HFF-Myc (cell line): ENCODE measurements at regions not wholly inside any gene's neighbourhood (a gene's known extent, or its start where the extent isn't known, plus 50 kb on each side); places are given as distances from the start of the nearest gene placed in this dataset.

Experiments used
- DNase-seq: peaks from one replicate; pipeline ENCODE4 v3.0.0-alpha.2; 2011; ENCODE audit warnings: low read depth; ENCODE audit errors: extremely low read depth
- H3K4me3 ChIP-seq: replicated peaks from 2 replicates; pipeline ENCODE4 v1.5.1; 2011; ENCODE audit warnings: low read depth, mild to moderate bottlenecking, control low read depth, low read length
- CTCF ChIP-seq: IDR thresholded peaks from 2 replicates; pipeline ENCODE4 v1.5.1; 2012; ENCODE audit warnings: mild to moderate bottlenecking, low read depth, low read length, control low read depth; ENCODE audit errors: missing control alignments

DNA sequence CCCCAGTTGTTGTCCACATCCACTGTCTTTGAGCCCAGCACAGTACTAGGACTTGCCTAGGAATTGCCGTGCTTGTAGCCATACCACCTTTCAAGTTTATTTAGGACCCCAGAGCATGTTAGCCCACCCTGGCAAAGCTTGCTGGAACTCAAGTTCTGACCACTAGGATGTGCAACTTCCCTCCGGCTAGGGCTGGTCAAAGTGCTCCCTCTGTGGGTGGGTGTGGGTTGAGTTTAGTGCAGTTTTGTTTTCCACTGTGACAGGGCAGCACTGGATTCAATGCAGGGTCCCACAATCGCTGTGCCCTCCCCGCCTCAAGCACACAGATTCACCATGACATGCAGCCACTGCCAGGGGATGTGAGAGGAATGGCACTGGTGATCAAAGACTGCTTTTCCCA, 96.0 kb downstream of the RASGEF1B start:
- DNase-seq, result no peak
- no peak overlapping the region for H3K4me3 ChIP-seq
- TF ChIP-seq CTCF, result peak; percentile 5

DNA sequence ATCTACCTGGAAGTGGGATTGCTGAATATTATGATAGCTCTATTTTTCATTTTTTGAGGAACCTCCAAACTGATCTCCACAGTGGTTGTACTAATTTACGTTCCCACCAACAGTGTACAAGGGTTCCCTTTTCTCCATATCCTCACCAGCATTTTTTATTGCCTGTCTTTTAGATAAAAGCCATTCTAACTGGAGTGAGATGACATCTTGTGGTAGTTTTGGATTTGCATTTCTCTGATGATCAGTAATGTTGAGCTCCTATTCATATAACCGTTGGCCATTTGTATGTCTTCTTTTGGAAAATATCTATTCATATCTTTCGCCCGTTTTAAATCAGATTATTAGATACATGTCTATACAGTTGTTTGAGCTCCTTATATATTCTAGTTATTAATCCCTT, 101.8 kb downstream of the RASGEF1B start:
- DNase-seq, result no peak
- TF ChIP-seq CTCF, result no peak
- no peak overlapping the region for H3K4me3 ChIP-seq

GRCh38 chr4:81366779-81367178, 104.9 kb downstream of the RASGEF1B start:
- no peak for DNase-seq
- no peak overlapping the region for H3K4me3 ChIP-seq
- no peak for TF ChIP-seq CTCF

GRCh38 chr4:81360737-81361136, 111.0 kb downstream of the RASGEF1B start:
- TF ChIP-seq CTCF, result no peak
- no peak overlapping the region for H3K4me3 ChIP-seq
- DNase-seq, result no peak

- H3K4me3 ChIP-seq, result no peak overlapping the region
- DNase-seq, result no peak
- TF ChIP-seq CTCF, result no peak
Measured at GRCh38 chr4:81359207-81359606, 112.5 kb downstream of the RASGEF1B start.

GRCh38 chr4:81358154-81358553, 113.6 kb downstream of the RASGEF1B start:
- no peak overlapping the region for H3K4me3 ChIP-seq
- TF ChIP-seq CTCF, result no peak
- DNase-seq, result no peak

DNA sequence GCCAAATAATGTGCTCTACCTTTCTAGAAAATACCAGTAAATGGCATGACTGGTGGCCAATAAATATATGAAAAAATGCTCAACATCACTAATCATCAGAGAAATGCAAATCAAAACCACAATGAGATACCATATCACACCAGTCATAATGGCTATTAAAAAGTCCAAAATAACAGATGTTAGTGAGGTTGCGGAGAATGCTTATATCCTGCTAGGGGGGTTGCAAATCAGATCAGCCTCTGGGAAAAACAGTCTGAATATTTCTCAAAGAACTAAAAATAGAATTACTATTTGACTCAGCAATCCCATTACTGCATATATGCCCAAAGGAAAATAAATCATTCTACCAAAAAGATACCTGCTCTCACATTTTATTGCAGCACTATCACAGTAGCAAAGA, 115.1 kb downstream of the RASGEF1B start:
- TF ChIP-seq CTCF, result no peak
- no peak overlapping the region for H3K4me3 ChIP-seq
- DNase-seq, result no peak
